H9 (cell line): ENCODE measurements at regions not wholly inside any gene's neighbourhood (a gene's known extent, or its start where the extent isn't known, plus 50 kb on each side); places are given as distances from the start of the nearest gene placed in this dataset.

ENCODE experiments used
- DNase-seq: peaks from one replicate; pipeline ENCODE4 v3.0.0-alpha.2; 2017
- H2AFZ ChIP-seq: one replicate; pipeline ENCODE4 v1.6.1; 2013; ENCODE audit warnings: mild to moderate bottlenecking, low read length, control low read depth, moderate library complexity
- H2AK5ac ChIP-seq: 2 replicates; pipeline ENCODE4 v1.6.1; 2013; ENCODE audit warnings: low read length, control low read depth, mixed read lengths; ENCODE audit not compliant: insufficient read length
- H2BK120ac ChIP-seq: one replicate; pipeline ENCODE4 v1.6.1; 2013; ENCODE audit warnings: low read depth, mild to moderate bottlenecking, low read length, control low read depth, inconsistent platforms; ENCODE audit not compliant: poor library complexity, severe bottlenecking
- H2BK12ac ChIP-seq: 2 replicates; pipeline ENCODE4 v1.6.1; 2013; ENCODE audit warnings: low read length, control low read depth, mixed read lengths, low read depth; ENCODE audit not compliant: insufficient read length
- H2BK15ac ChIP-seq: 2 replicates; pipeline ENCODE4 v1.6.1; 2013; ENCODE audit warnings: low read depth, low read length, control low read depth
- H2BK20ac ChIP-seq: one replicate; pipeline ENCODE4 v1.6.1; 2013; ENCODE audit warnings: low read depth, mild to moderate bottlenecking, low read length, control low read depth, inconsistent platforms; ENCODE audit not compliant: poor library complexity, severe bottlenecking
- H2BK5ac ChIP-seq: 2 replicates; pipeline ENCODE4 v1.6.1; 2013; ENCODE audit warnings: low read length, control low read depth, mixed read lengths; ENCODE audit not compliant: insufficient read length
- H3K14ac ChIP-seq: 2 replicates; pipeline ENCODE4 v1.6.1; 2013; ENCODE audit warnings: low read length, control low read depth; ENCODE audit not compliant: insufficient read depth
- H3K18ac ChIP-seq: 2 replicates; pipeline ENCODE4 v1.6.1; 2013; ENCODE audit warnings: low read depth, mild to moderate bottlenecking, mixed read lengths, low read length, control low read depth; ENCODE audit not compliant: insufficient read length
- H3K23ac ChIP-seq: 2 replicates; pipeline ENCODE4 v1.6.1; 2013; ENCODE audit warnings: low read length, control low read depth, mixed read lengths, low read depth; ENCODE audit not compliant: insufficient read length
- H3K23me2 ChIP-seq: 2 replicates; pipeline ENCODE4 v1.6.1; 2013; ENCODE audit warnings: low read depth, mild to moderate bottlenecking, mixed read lengths, low read length, control low read depth; ENCODE audit not compliant: insufficient read length, poor library complexity, severe bottlenecking
- H3K27ac ChIP-seq: 2 replicates; pipeline ENCODE4 v1.5.1; 2013; ENCODE audit warnings: low read length, control low read depth, mixed read lengths, low read depth; ENCODE audit not compliant: insufficient read length
- H3K27me3 ChIP-seq: 2 replicates; pipeline ENCODE4 v1.6.1; 2013; ENCODE audit warnings: low read length, control low read depth, inconsistent platforms; ENCODE audit not compliant: insufficient read depth
- H3K4ac ChIP-seq: 2 replicates; pipeline ENCODE4 v1.6.1; 2013; ENCODE audit warnings: low read depth, mild to moderate bottlenecking, control low read depth, inconsistent platforms, low read length, moderate library complexity
- H3K4me1 ChIP-seq: 2 replicates; pipeline ENCODE4 v1.6.1; 2013; ENCODE audit warnings: low read length, control low read depth, inconsistent platforms; ENCODE audit not compliant: insufficient read depth
- H3K4me2 ChIP-seq: 2 replicates; pipeline ENCODE4 v1.6.1; 2013; ENCODE audit warnings: low read length, control low read depth, mixed read lengths; ENCODE audit not compliant: insufficient read length, insufficient read depth
- H3K56ac ChIP-seq: 2 replicates; pipeline ENCODE4 v1.6.1; 2013; ENCODE audit warnings: low read depth, mild to moderate bottlenecking, mixed read lengths, low read length, control low read depth; ENCODE audit not compliant: insufficient read length
- H3K79me1 ChIP-seq: 2 replicates; pipeline ENCODE4 v1.6.1; 2013; ENCODE audit warnings: low read depth, mild to moderate bottlenecking, moderate library complexity, low read length, control low read depth, inconsistent platforms; ENCODE audit not compliant: insufficient read depth, poor library complexity, severe bottlenecking
- H3K79me2 ChIP-seq: 2 replicates; pipeline ENCODE4 v1.6.1; 2013; ENCODE audit warnings: low read length, control low read depth, inconsistent platforms; ENCODE audit not compliant: insufficient read depth
- H3K9ac ChIP-seq: 2 replicates; pipeline ENCODE4 v1.6.1; 2013; ENCODE audit warnings: low read length, control low read depth, mixed read lengths; ENCODE audit not compliant: insufficient read length; ENCODE audit errors: extremely low read depth
- H3K9me3 ChIP-seq: one replicate; pipeline ENCODE4 v1.6.1; 2013; ENCODE audit warnings: low read depth, low read length, inconsistent platforms; ENCODE audit not compliant: control insufficient read depth
- H3T11ph ChIP-seq: one replicate; pipeline ENCODE4 v1.6.1; 2013; ENCODE audit warnings: mild to moderate bottlenecking, low read length, control low read depth, inconsistent platforms
- H4K20me1 ChIP-seq: one replicate; pipeline ENCODE4 v1.6.1; 2013; ENCODE audit not compliant: control insufficient read depth, insufficient read length, insufficient read depth
- H4K5ac ChIP-seq: 2 replicates; pipeline ENCODE4 v1.6.1; 2013; ENCODE audit warnings: low read depth, mild to moderate bottlenecking, mixed read lengths, low read length, control low read depth; ENCODE audit not compliant: insufficient read length
- H4K8ac ChIP-seq: replicated peaks from 2 replicates; pipeline ENCODE4 v1.6.1; 2013; ENCODE audit warnings: low read length, control low read depth, mixed read lengths, low read depth; ENCODE audit not compliant: insufficient read length
- H4K91ac ChIP-seq: 2 replicates; pipeline ENCODE4 v1.6.1; 2013; ENCODE audit warnings: low read depth, mild to moderate bottlenecking, moderate library complexity, mixed read lengths, low read length, control low read depth; ENCODE audit not compliant: insufficient read length
- H3K27ac Mint-ChIP-seq, 3 experiments: 2 replicates in 2 of 3; 3 replicates in 1 of 3; pipeline ENCODE4 v1.8.0; 2020 to 2021; ENCODE audit warnings: mixed read lengths in 3 of 3, mild to moderate bottlenecking in 1 of 3, moderate library complexity in 1 of 3
- H3K27me3 Mint-ChIP-seq: 2 replicates; pipeline ENCODE4 v1.8.0; 2021; ENCODE audit warnings: low read depth, mild to moderate bottlenecking, moderate library complexity, mixed read lengths
- H3K36me3 Mint-ChIP-seq, 3 experiments: 2 replicates in 2 of 3; 3 replicates in 1 of 3; pipeline ENCODE4 v1.8.0; 2020 to 2021; ENCODE audit warnings: low read depth in 3 of 3, mixed read lengths in 3 of 3; ENCODE audit not compliant: insufficient read depth in 1 of 3
- H3K4me1 Mint-ChIP-seq, 2 experiments: 2 replicates each; pipeline ENCODE4 v1.8.0; 2020; ENCODE audit warnings: mixed read lengths in 2 of 2
- H3K4me3 Mint-ChIP-seq, 2 experiments: 2 replicates in 1 of 2; 3 replicates in 1 of 2; pipeline ENCODE4 v1.8.0; 2020 to 2021; ENCODE audit warnings: mild to moderate bottlenecking in 2 of 2, mixed read lengths in 2 of 2, moderate library complexity in 1 of 2
- H3K9me3 Mint-ChIP-seq, 2 experiments: 2 replicates in 1 of 2; 3 replicates in 1 of 2; pipeline ENCODE4 v1.8.0; 2020; ENCODE audit warnings: mild to moderate bottlenecking in 2 of 2, mixed read lengths in 2 of 2, moderate library complexity in 1 of 2
- CTCF ChIP-seq: fragments of 200-600 bp; sonication (generic); conservative IDR thresholded peaks from 3 replicates; pipeline ENCODE4 v1.8.0; 2021; ENCODE audit warnings: antibody characterized with exemption, mild to moderate bottlenecking
- WGBS: extraction: QIAGEN DNeasy Blood & Tissue Kit; methylation state at CpG from one replicate; pipeline ENCODE4 v1.1.7; 2013; ENCODE audit warnings: missing lambda C conversion rate, low lambda C conversion rate, mixed read lengths; ENCODE audit not compliant: insufficient read length; ENCODE audit errors: extremely low coverage; 5-methylcytosine and 5-hydroxymethylcytosine counted together

GRCh38 chr2:74050151-74050550 is 65.4 kb downstream of the TET3 start:
- Histone ChIP-seq H3K79me1 (no peaks in the 10 kb centered on the region), H3T11ph (no peak overlapping the region), H4K5ac (no peak overlapping the region), H3K18ac (no peak overlapping the region), H3K9me3 (no peaks in the 10 kb centered on the region), H3K27me3 (no peaks in the 10 kb centered on the region), H2BK12ac (no peak overlapping the region), H3K9ac (no peak overlapping the region), H3K79me2 (0 out of 2 replicates have a peak, but pooled peaks cover 3% of the 10 kb centered on the region), H2BK120ac (no peak overlapping the region), H4K91ac (no peak overlapping the region), H2AK5ac (no peak overlapping the region), H3K4ac (no peak overlapping the region), H3K56ac (no peak overlapping the region), H2BK5ac (no peak overlapping the region), H3K23me2 (no peaks in the 10 kb centered on the region), H2BK20ac (no peak overlapping the region), H3K4me1 (peaks cover 6% of the 10 kb centered on the region; the same call in 1 of the 2 replicates), H4K8ac (no peak overlapping the region), H3K27ac (no peak overlapping the region), H2AFZ (no peak overlapping the region), H3K4me2 (no peak overlapping the region), H3K14ac (no peak overlapping the region), H4K20me1 (no peaks in the 10 kb centered on the region), H2BK15ac (no peak overlapping the region), H3K23ac (no peak overlapping the region)
- DNase-seq: no peak
- WGBS: no CpG with 5 or more reads among the region's 5 CpGs
- Mint-ChIP-seq H3K36me3 (peaks cover 19 to 27% (median 25%) of the 10 kb centered on the region in 3 experiments; a peak in 6 of 7 replicates), H3K9me3 (no peaks in the 10 kb centered on the region), H3K4me1 (peaks cover 27 to 30% of the 10 kb centered on the region in 2 experiments), H3K27me3 (no peaks in the 10 kb centered on the region), H3K4me3 (no peak overlapping the region), H3K27ac (no peak overlapping the region)
- TF ChIP-seq CTCF: no peak
